ENCODE measurements at regions not wholly inside any gene's neighbourhood (a gene's known extent, or its start where the extent isn't known, plus 50 kb on each side); places are given as distances from the start of the nearest gene placed in this dataset.

DNA sequence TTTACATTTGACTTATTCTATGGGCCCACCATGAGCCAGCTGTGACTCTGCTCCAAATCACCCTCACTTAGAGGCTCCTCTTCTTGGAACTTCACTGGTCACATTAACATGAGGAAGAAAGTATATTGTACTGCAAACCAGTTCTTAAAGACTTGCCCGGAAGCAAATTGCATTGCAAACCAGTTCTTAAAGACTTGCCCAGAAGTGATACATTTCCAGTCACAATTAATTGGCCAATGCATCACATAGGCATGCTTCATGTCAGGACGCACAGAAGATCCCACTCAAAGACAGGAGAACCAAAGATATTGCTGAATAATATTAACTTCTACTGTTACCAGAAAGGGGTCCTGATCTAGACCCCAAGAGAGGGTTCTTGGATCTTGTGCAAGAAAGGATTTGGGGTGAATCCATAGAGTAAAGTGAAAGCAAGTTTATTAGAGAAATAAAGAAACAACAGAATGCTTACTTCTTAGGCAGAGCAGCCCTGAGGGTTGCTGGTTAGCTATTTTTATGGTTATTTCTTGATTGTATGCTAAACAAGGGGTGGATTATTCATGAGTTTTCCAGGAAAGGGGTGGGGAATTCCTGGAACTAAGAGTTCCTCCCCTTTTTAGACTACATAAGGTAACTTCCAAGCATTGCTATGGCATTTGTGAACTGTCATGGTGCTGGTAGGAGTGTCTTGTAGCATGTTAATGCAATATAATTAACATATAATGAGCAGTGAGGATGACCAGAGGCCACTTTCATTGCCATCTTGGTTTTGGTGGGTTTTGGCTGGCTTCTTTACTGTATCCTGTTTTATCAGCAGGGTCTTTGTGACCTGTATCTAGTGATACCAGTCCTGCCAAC is 54.6 kb upstream of the HCCS start:
- H3K9ac ChIP-seq (ENCODE audit: low read length): no peak overlapping the region
- no peaks in the 10 kb centered on the region for H3K4me1 ChIP-seq (ENCODE audit: control insufficient read depth, insufficient read depth, low read length)
- no peak overlapping the region for H3K27ac ChIP-seq (ENCODE audit: low read depth, low read length)
- no peak overlapping the region for H3K4me3 ChIP-seq (ENCODE audit: low read length)
- H3K27me3 ChIP-seq (ENCODE audit: control insufficient read depth, insufficient read depth, low read length): no peaks in the 10 kb centered on the region
- no peaks in the 10 kb centered on the region for H3K36me3 ChIP-seq (ENCODE audit: control insufficient read depth, insufficient read depth, low read length)

DNA sequence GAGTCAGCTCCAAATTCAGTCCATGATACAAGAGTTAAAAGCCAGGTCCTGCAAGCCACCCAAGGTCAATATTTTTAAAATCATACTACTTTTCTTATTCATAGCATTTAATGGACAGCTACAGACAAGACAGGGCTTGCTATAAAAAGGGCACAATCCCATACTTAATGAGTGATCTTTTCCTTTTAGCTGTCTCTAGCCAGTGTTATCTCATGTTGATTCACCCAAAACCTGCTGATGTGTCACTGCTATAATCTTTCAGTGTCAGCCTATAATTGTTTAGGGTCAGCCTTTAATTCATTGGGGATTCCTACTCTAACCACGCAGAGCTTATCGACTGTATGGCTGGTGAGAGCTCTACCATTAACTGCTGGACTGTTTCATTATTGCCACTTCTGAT is 51.2 kb upstream of the HCCS start:
- H3K27ac ChIP-seq (ENCODE audit: low read depth, low read length): no peak overlapping the region
- no peak overlapping the region for H3K4me3 ChIP-seq (ENCODE audit: low read length)
- H3K36me3 ChIP-seq (ENCODE audit: control insufficient read depth, insufficient read depth, low read length): no peaks in the 10 kb centered on the region
- no peaks in the 10 kb centered on the region for H3K27me3 ChIP-seq (ENCODE audit: control insufficient read depth, insufficient read depth, low read length)
- no peaks in the 10 kb centered on the region for H3K4me1 ChIP-seq (ENCODE audit: control insufficient read depth, insufficient read depth, low read length)
- H3K9ac ChIP-seq (ENCODE audit: low read length): no peak overlapping the region

All from rectal smooth muscle tissue (tissue), 1 donor.